ENCODE measurements at regions not wholly inside any gene's neighbourhood (a gene's known extent, or its start where the extent isn't known, plus 50 kb on each side); places are given as distances from the start of the nearest gene placed in this dataset.

GRCh38 chr14:89540009-89540829 is 123.2 kb upstream of the FOXN3 start:
- Histone ChIP-seq H3K9me3 (no peaks in the 10 kb centered on the region), H3K27me3 (ENCODE audit: insufficient read depth in 3 of 3, low read length in 2 of 3) (no peaks in the 10 kb centered on the region), H3K27ac (no peak overlapping the region), H3K4me1 (peaks cover 13% of the 10 kb centered on the region), H3K36me3 (ENCODE audit: insufficient read depth in 1 of 2, low read depth in 1 of 2) (no peaks in the 10 kb centered on the region), H3K4me3 (no peak overlapping the region)
- ATAC-seq (no peak), DNase-seq (no peak)
- intact Hi-C loops (cut with DNase I) = no loop called here
- no peak for TF ChIP-seq CTCF (IDR thresholded peaks at IDR 0.05)
- 81 to 89% (median 82%) methylated on average over 20 of the region's 20 CpGs for WGBS, 3 donors

- intact Hi-C loops (cut with DNase I) = no loop called here
- WGBS, 3 donors = 60 to 83% (median 78%) methylated on average over 4 of the region's 4 CpGs
- H3K4me1 ChIP-seq = peaks cover 10% of the 10 kb centered on the region
- H3K4me3 ChIP-seq = no peak overlapping the region
- no peak for TF ChIP-seq CTCF (IDR thresholded peaks at IDR 0.05)
- H3K27ac ChIP-seq = no peak overlapping the region
- H3K36me3 ChIP-seq (ENCODE audit: insufficient read depth in 1 of 2, low read depth in 1 of 2) = no peaks in the 10 kb centered on the region
- no peaks in the 10 kb centered on the region for H3K9me3 ChIP-seq
- DNase-seq = no peak
- no peak for ATAC-seq
- H3K27me3 ChIP-seq (ENCODE audit: insufficient read depth in 3 of 3, low read length in 2 of 3) = no peaks in the 10 kb centered on the region
Measured at GRCh38 chr14:89537911-89538310, 120.9 kb upstream of the FOXN3 start.

GRCh38 chr14:89534902-89535685 is 118.1 kb upstream of the FOXN3 start:
- H3K27me3 ChIP-seq (ENCODE audit: insufficient read depth in 3 of 3, low read length in 2 of 3) = no peaks in the 10 kb centered on the region
- H3K36me3 ChIP-seq (ENCODE audit: insufficient read depth in 1 of 2, low read depth in 1 of 2) = no peaks in the 10 kb centered on the region
- H3K4me1 ChIP-seq = peaks cover 5% of the 10 kb centered on the region
- intact Hi-C loops (cut with DNase I) = no loop called here
- no peak for DNase-seq
- no peaks in the 10 kb centered on the region for H3K9me3 ChIP-seq
- WGBS, 3 donors = 66 to 75% (median 66%) methylated on average over 4 of the region's 4 CpGs
- H3K27ac ChIP-seq = no peak overlapping the region
- TF ChIP-seq CTCF (IDR thresholded peaks at IDR 0.05) = no peak
- ATAC-seq = no peak
- H3K4me3 ChIP-seq = no peak overlapping the region

GRCh38 chr14:89533766-89534165 is 116.7 kb upstream of the FOXN3 start:
- H3K9me3 ChIP-seq = no peaks in the 10 kb centered on the region
- intact Hi-C loops (cut with DNase I) = no loop called here
- TF ChIP-seq CTCF (IDR thresholded peaks at IDR 0.05) = no peak
- ATAC-seq (no peak), DNase-seq (no peak)
- H3K27me3 ChIP-seq (ENCODE audit: insufficient read depth in 3 of 3, low read length in 2 of 3) = no peaks in the 10 kb centered on the region
- H3K36me3 ChIP-seq (ENCODE audit: insufficient read depth in 1 of 2, low read depth in 1 of 2) = no peaks in the 10 kb centered on the region
- no peak overlapping the region for H3K27ac ChIP-seq
- H3K4me3 ChIP-seq = no peak overlapping the region
- peaks cover 5% of the 10 kb centered on the region for H3K4me1 ChIP-seq
- 95 to 98% (median 95%) methylated on average over 3 to 4 of the region's 4 CpGs for WGBS, 3 donors

All from psoas muscle (tissue), 7 donors.